OCI-LY1 (cell line): ENCODE measurements at regions not wholly inside any gene's neighbourhood (a gene's known extent, or its start where the extent isn't known, plus 50 kb on each side); places are given as distances from the start of the nearest gene placed in this dataset.
A peak's percentile ranks its signal among the peaks of the same experiment; 100 is the strongest.

Source experiments
- H2AFZ ChIP-seq: fragments of 200-600 bp; sonication (generic), shearing (Covaris generic); 2 replicates; pipeline ENCODE4 v1.6.0; 2014; ENCODE audit warnings: antibody characterized with exemption, mild to moderate bottlenecking, low read length
- H3F3A ChIP-seq: fragments of 200-600 bp; sonication (generic), shearing (Covaris generic); 2 replicates; pipeline ENCODE4 v1.6.0; 2014; ENCODE audit warnings: mild to moderate bottlenecking, antibody characterized with exemption, low read length, moderate library complexity; ENCODE audit not compliant: insufficient read depth
- H3K27ac ChIP-seq: fragments of 200-600 bp; sonication (generic); 2 replicates; pipeline ENCODE4 v1.5.1; 2014; ENCODE audit warnings: low read length, mixed run types, mild to moderate bottlenecking, low read depth; ENCODE audit not compliant: poor library complexity, severe bottlenecking
- H3K27me3 ChIP-seq: fragments of 200-600 bp; sonication (generic); 2 replicates; pipeline ENCODE4 v1.6.0; 2014; ENCODE audit warnings: antibody characterized with exemption, mild to moderate bottlenecking, low read length, moderate library complexity; ENCODE audit not compliant: insufficient read depth
- H3K36me3 ChIP-seq: fragments of 200-600 bp; sonication (generic); 2 replicates; pipeline ENCODE4 v1.6.1; 2014; ENCODE audit warnings: mild to moderate bottlenecking, antibody characterized with exemption, low read length, moderate library complexity, mixed read lengths; ENCODE audit not compliant: insufficient read depth
- H3K4me1 ChIP-seq: fragments of 200-600 bp; sonication (generic); 2 replicates; pipeline ENCODE4 v1.5.1; 2014; ENCODE audit warnings: mild to moderate bottlenecking, low read length, moderate library complexity; ENCODE audit not compliant: insufficient read depth, severe bottlenecking
- H3K4me2 ChIP-seq: fragments of 200-600 bp; sonication (generic), shearing (Covaris generic); 2 replicates; pipeline ENCODE4 v1.6.1; 2014; ENCODE audit warnings: low read length
- H3K4me3 ChIP-seq: fragments of 200-600 bp; sonication (generic); 2 replicates; pipeline ENCODE4 v1.5.1; 2014; ENCODE audit warnings: low read length, low read depth, mild to moderate bottlenecking, mixed read lengths; ENCODE audit not compliant: poor library complexity, severe bottlenecking
- H3K79me2 ChIP-seq: fragments of 200-600 bp; shearing (Covaris generic); 2 replicates; pipeline ENCODE4 v1.6.1; 2016; ENCODE audit warnings: mixed run types, low read length, mixed read lengths; ENCODE audit not compliant: insufficient read depth
- H3K9ac ChIP-seq: fragments of 200-600 bp; sonication (generic), shearing (Covaris generic); 2 replicates; pipeline ENCODE4 v1.6.1; 2014; ENCODE audit warnings: mild to moderate bottlenecking, low read length, mixed read lengths
- H3K9me2 ChIP-seq: fragments of 200-600 bp; sonication (generic), shearing (Covaris generic); 2 replicates; pipeline ENCODE4 v1.6.1; 2014; ENCODE audit warnings: low read depth, mild to moderate bottlenecking, low read length, mixed read lengths
- H3K9me3 ChIP-seq: fragments of 200-600 bp; shearing (Covaris generic); 2 replicates; pipeline ENCODE4 v1.6.1; 2014; ENCODE audit warnings: low read length, mixed read lengths
- H4K20me1 ChIP-seq: fragments of 200-600 bp; sonication (generic), shearing (Covaris generic); 2 replicates; pipeline ENCODE4 v1.6.0; 2016; ENCODE audit warnings: mild to moderate bottlenecking, low read length; ENCODE audit not compliant: insufficient read depth
- CTCF ChIP-seq: fragments of 200-600 bp; sonication (generic), shearing (Covaris generic); IDR thresholded peaks from 2 replicates; pipeline ENCODE4 v1.5.1; 2017; ENCODE audit warnings: mild to moderate bottlenecking, antibody characterized with exemption, low read length, moderate library complexity, mixed read lengths
- EZH2 ChIP-seq: fragments of 200-600 bp; sonication (generic), shearing (Covaris generic); IDR thresholded peaks from 2 replicates; pipeline ENCODE4 v1.8.0; 2017; ENCODE audit warnings: borderline replicate concordance, mixed run types, mild to moderate bottlenecking, antibody characterized with exemption, low read length, moderate library complexity, mixed read lengths

- Histone ChIP-seq H2AFZ (no peak overlapping the region), H3K9me2 (no peaks in the 10 kb centered on the region), H4K20me1 (no peaks in the 10 kb centered on the region), H3K4me3 (no peak overlapping the region), H3K36me3 (no peaks in the 10 kb centered on the region), H3K9ac (no peak overlapping the region), H3K27me3 (peaks cover 3% of the 10 kb centered on the region; the same call in 1 of the 2 replicates), H3K4me2 (no peak overlapping the region), H3K4me1 (no peaks in the 10 kb centered on the region), H3K27ac (no peak overlapping the region), H3K9me3 (no peaks in the 10 kb centered on the region), H3F3A (no peaks in the 10 kb centered on the region), H3K79me2 (no peaks in the 10 kb centered on the region)
- TF ChIP-seq EZH2 (no peak), CTCF (no peak)
These were observed 506.1 kb downstream of the BRD1 start for GRCh38 chr22:49321477-49322055.

GRCh38 chr22:49320714-49321476, 506.8 kb downstream of the BRD1 start:
- Histone ChIP-seq H3F3A (no peaks in the 10 kb centered on the region), H3K27me3 (peaks cover 3% of the 10 kb centered on the region; the same call in 1 of the 2 replicates), H2AFZ (no peak overlapping the region), H3K9me3 (no peaks in the 10 kb centered on the region), H4K20me1 (no peaks in the 10 kb centered on the region), H3K36me3 (no peaks in the 10 kb centered on the region), H3K27ac (no peak overlapping the region), H3K9me2 (no peaks in the 10 kb centered on the region), H3K4me2 (no peak overlapping the region), H3K4me3 (no peak overlapping the region), H3K4me1 (no peaks in the 10 kb centered on the region), H3K9ac (no peak overlapping the region), H3K79me2 (no peaks in the 10 kb centered on the region)
- TF ChIP-seq CTCF, result no peak
- no peak for TF ChIP-seq EZH2

- H3K9me2 ChIP-seq, result no peaks in the 10 kb centered on the region
These were observed 510.3 kb downstream of the BRD1 start for GRCh38 chr22:49317369-49317768.

More at GRCh38 chr22:49317369-49317768, 510.3 kb downstream of the BRD1 start:
- no peaks in the 10 kb centered on the region for H3K4me1 ChIP-seq
- H3K4me3 ChIP-seq, result no peak overlapping the region
- no peaks in the 10 kb centered on the region for H3K27me3 ChIP-seq
- H3K4me2 ChIP-seq, result no peak overlapping the region
- H2AFZ ChIP-seq, result no peak overlapping the region
- no peaks in the 10 kb centered on the region for H4K20me1 ChIP-seq
- H3K79me2 ChIP-seq, result no peaks in the 10 kb centered on the region
- no peaks in the 10 kb centered on the region for H3F3A ChIP-seq
- no peak overlapping the region for H3K9ac ChIP-seq
- no peaks in the 10 kb centered on the region for H3K36me3 ChIP-seq
- no peak overlapping the region for H3K27ac ChIP-seq
- no peak for TF ChIP-seq EZH2
- TF ChIP-seq CTCF, result peak; percentile 25; the same call in 1 of the 2 replicates
- H3K9me3 ChIP-seq, result no peaks in the 10 kb centered on the region
